KMS-11 (cell line): ENCODE measurements at regions not wholly inside any gene's neighbourhood (a gene's known extent, or its start where the extent isn't known, plus 50 kb on each side); places are given as distances from the start of the nearest gene placed in this dataset.

Source experiments
- H2AFZ ChIP-seq: fragments of 200-600 bp; sonication (generic); 2 replicates; pipeline ENCODE4 v1.6.1; 2016; ENCODE audit warnings: antibody characterized with exemption, mixed run types, low read depth
- H3K27ac ChIP-seq: fragments of 200-600 bp; sonication (generic); 2 replicates; pipeline ENCODE4 v1.6.1; 2016; ENCODE audit warnings: mild to moderate bottlenecking, mixed run types
- H3K27me3 ChIP-seq: fragments of 200-600 bp; sonication (generic); 2 replicates; pipeline ENCODE4 v1.6.1; 2017; ENCODE audit warnings: mild to moderate bottlenecking, low read depth, mixed run types, moderate library complexity; ENCODE audit not compliant: insufficient read depth
- H3K36me3 ChIP-seq: fragments of 200-600 bp; sonication (generic); 2 replicates; pipeline ENCODE4 v1.6.1; 2017; ENCODE audit warnings: mild to moderate bottlenecking, mixed run types; ENCODE audit not compliant: insufficient read depth
- H3K4me1 ChIP-seq: fragments of 200-600 bp; sonication (generic); 2 replicates; pipeline ENCODE4 v1.6.1; 2016; ENCODE audit warnings: mild to moderate bottlenecking, low read depth, mixed run types; ENCODE audit not compliant: poor library complexity, severe bottlenecking
- H3K4me2 ChIP-seq: fragments of 200-600 bp; sonication (generic); 2 replicates; pipeline ENCODE4 v1.7.0; 2016; ENCODE audit warnings: mild to moderate bottlenecking, mixed run types
- H3K4me3 ChIP-seq: fragments of 200-600 bp; sonication (generic); IDR thresholded peaks from 2 replicates; pipeline ENCODE4 v1.6.1; 2017; ENCODE audit warnings: low read depth, low read length, mixed read lengths; ENCODE audit not compliant: insufficient read depth
- H3K79me2 ChIP-seq: fragments of 200-600 bp; sonication (generic); 2 replicates; pipeline ENCODE4 v1.6.1; 2016; ENCODE audit warnings: low read depth, mixed run types; ENCODE audit not compliant: insufficient read depth
- H3K9ac ChIP-seq: fragments of 200-600 bp; sonication (generic); 2 replicates; pipeline ENCODE4 v1.6.1; 2016; ENCODE audit warnings: mild to moderate bottlenecking, mixed run types
- H4K20me1 ChIP-seq: fragments of 200-600 bp; sonication (generic); 2 replicates; pipeline ENCODE4 v1.6.1; 2016; ENCODE audit warnings: mild to moderate bottlenecking, mixed run types; ENCODE audit not compliant: insufficient read depth
- CTCF ChIP-seq: fragments of 200-600 bp; sonication (generic); conservative IDR thresholded peaks from 2 replicates; pipeline ENCODE4 v1.6.1; 2017; ENCODE audit warnings: low read depth, mild to moderate bottlenecking, antibody characterized with exemption, low read length, moderate library complexity, mixed read lengths

- no peaks in the 10 kb centered on the region for H3K79me2 ChIP-seq
- no peak overlapping the region for H2AFZ ChIP-seq
- H3K4me2 ChIP-seq, result no peak overlapping the region
- H4K20me1 ChIP-seq, result no peaks in the 10 kb centered on the region
- H3K9ac ChIP-seq, result no peak overlapping the region
- TF ChIP-seq CTCF, result no peak
- no peaks in the 10 kb centered on the region for H3K27me3 ChIP-seq
- H3K27ac ChIP-seq, result no peak overlapping the region
- H3K4me3 ChIP-seq, result no peak overlapping the region
- no peaks in the 10 kb centered on the region for H3K4me1 ChIP-seq
- H3K36me3 ChIP-seq, result no peaks in the 10 kb centered on the region
These were observed 561.2 kb downstream of the METTL4 start for GRCh38 chr18:2009942-2010697.

- Histone ChIP-seq H3K27me3 (no peaks in the 10 kb centered on the region), H4K20me1 (no peaks in the 10 kb centered on the region), H3K36me3 (no peaks in the 10 kb centered on the region), H3K79me2 (no peaks in the 10 kb centered on the region), H3K4me1 (no peaks in the 10 kb centered on the region), H3K4me3 (no peak overlapping the region), H3K27ac (no peak overlapping the region), H3K9ac (no peak overlapping the region), H3K4me2 (no peak overlapping the region), H2AFZ (no peak overlapping the region)
- no peak for TF ChIP-seq CTCF
These were observed 544.3 kb downstream of the METTL4 start for GRCh38 chr18:2027016-2027415.

GRCh38 chr18:2027756-2028155 lies 543.5 kb downstream of the METTL4 start:
- H3K79me2 ChIP-seq, result no peaks in the 10 kb centered on the region
- H3K36me3 ChIP-seq, result no peaks in the 10 kb centered on the region
- no peaks in the 10 kb centered on the region for H3K4me1 ChIP-seq
- no peaks in the 10 kb centered on the region for H4K20me1 ChIP-seq
- TF ChIP-seq CTCF, result no peak
- no peak overlapping the region for H2AFZ ChIP-seq
- H3K27me3 ChIP-seq, result no peaks in the 10 kb centered on the region
- no peak overlapping the region for H3K27ac ChIP-seq
- no peak overlapping the region for H3K4me2 ChIP-seq
- no peak overlapping the region for H3K4me3 ChIP-seq
- H3K9ac ChIP-seq, result no peak overlapping the region

GRCh38 chr18:2028986-2029385 lies 542.3 kb downstream of the METTL4 start:
- Histone ChIP-seq H3K27ac (no peak overlapping the region), H3K36me3 (no peaks in the 10 kb centered on the region), H2AFZ (no peak overlapping the region), H3K4me2 (no peak overlapping the region), H3K4me1 (no peaks in the 10 kb centered on the region), H4K20me1 (no peaks in the 10 kb centered on the region), H3K9ac (no peak overlapping the region), H3K4me3 (no peak overlapping the region), H3K27me3 (no peaks in the 10 kb centered on the region), H3K79me2 (no peaks in the 10 kb centered on the region)
- TF ChIP-seq CTCF, result no peak
